Trophoblast cell (in vitro differentiated cells and primary cell): ENCODE measurements at regions not wholly inside any gene's neighbourhood (a gene's known extent, or its start where the extent isn't known, plus 50 kb on each side); places are given as distances from the start of the nearest gene placed in this dataset.

Experiments
- DNase-seq, 2 donors: peaks; one replicate each; pipeline ENCODE4 v3.0.0-alpha.2; 2016
- H2AFZ ChIP-seq: 2 replicates; pipeline ENCODE4 v1.6.1; 2013; ENCODE audit warnings: low read length, moderate library complexity, mild to moderate bottlenecking; ENCODE audit not compliant: insufficient read depth, poor library complexity
- H2AK5ac ChIP-seq: 2 replicates; pipeline ENCODE4 v1.6.1; 2013; ENCODE audit warnings: mild to moderate bottlenecking, low read length
- H2BK120ac ChIP-seq: 2 replicates; pipeline ENCODE4 v1.6.1; 2013; ENCODE audit warnings: low read length, mild to moderate bottlenecking, moderate library complexity; ENCODE audit not compliant: insufficient read depth, poor library complexity
- H2BK12ac ChIP-seq: 2 replicates; pipeline ENCODE4 v1.6.1; 2013; ENCODE audit warnings: mild to moderate bottlenecking, low read length, moderate library complexity
- H2BK5ac ChIP-seq: 2 replicates; pipeline ENCODE4 v1.6.1; 2013; ENCODE audit warnings: low read length, low read depth, moderate library complexity, mild to moderate bottlenecking; ENCODE audit not compliant: poor library complexity
- H3K14ac ChIP-seq: 2 replicates; pipeline ENCODE4 v1.6.1; 2013; ENCODE audit warnings: mild to moderate bottlenecking, low read length
- H3K18ac ChIP-seq: 2 replicates; pipeline ENCODE4 v1.6.1; 2013; ENCODE audit warnings: mild to moderate bottlenecking, low read length
- H3K23ac ChIP-seq: 2 replicates; pipeline ENCODE4 v1.6.1; 2013; ENCODE audit warnings: low read length
- H3K27ac ChIP-seq: 2 replicates; pipeline ENCODE4 v1.5.1; 2013; ENCODE audit warnings: low read depth, mild to moderate bottlenecking, inconsistent platforms, low read length, moderate library complexity
- H3K27me3 ChIP-seq: 2 replicates; pipeline ENCODE4 v1.6.1; 2013; ENCODE audit warnings: inconsistent platforms, mild to moderate bottlenecking, low read length, moderate library complexity; ENCODE audit not compliant: insufficient read depth
- H3K36me3 ChIP-seq, 2 experiments: 1 replicate in 1 of 2; 2 replicates in 1 of 2; pipeline ENCODE4 v1.6.1; 2013; ENCODE audit warnings: low read length in 2 of 2, mild to moderate bottlenecking in 2 of 2, moderate library complexity in 1 of 2; ENCODE audit not compliant: insufficient read depth in 2 of 2, control insufficient read depth in 1 of 2
- H3K4ac ChIP-seq: 2 replicates; pipeline ENCODE4 v1.6.1; 2013; ENCODE audit warnings: low read depth, mild to moderate bottlenecking, low read length, moderate library complexity
- H3K4me1 ChIP-seq, 2 experiments: 1 replicate in 1 of 2; 2 replicates in 1 of 2; pipeline ENCODE4 v1.6.1; 2013; ENCODE audit warnings: low read length in 2 of 2, mild to moderate bottlenecking in 2 of 2, moderate library complexity in 1 of 2; ENCODE audit not compliant: insufficient read depth in 2 of 2, control insufficient read depth in 1 of 2
- H3K4me2 ChIP-seq: 2 replicates; pipeline ENCODE4 v1.6.1; 2013; ENCODE audit warnings: inconsistent platforms, mild to moderate bottlenecking, low read length, moderate library complexity
- H3K4me3 ChIP-seq: 2 replicates; pipeline ENCODE4 v1.5.1; 2013; ENCODE audit warnings: mild to moderate bottlenecking, low read depth, low read length, inconsistent platforms
- H3K79me1 ChIP-seq: one replicate; pipeline ENCODE4 v1.6.1; 2013; ENCODE audit warnings: low read length
- H3K79me2 ChIP-seq: 2 replicates; pipeline ENCODE4 v1.6.1; 2013; ENCODE audit warnings: low read length, mild to moderate bottlenecking; ENCODE audit not compliant: control insufficient read depth, insufficient read depth, poor library complexity
- H3K9ac ChIP-seq: 2 replicates; pipeline ENCODE4 v1.6.1; 2013; ENCODE audit warnings: mild to moderate bottlenecking, low read length
- H3K9me3 ChIP-seq: 2 replicates; pipeline ENCODE4 v1.6.1; 2013; ENCODE audit warnings: low read depth, mild to moderate bottlenecking, control low read depth, inconsistent platforms, low read length; ENCODE audit not compliant: insufficient read depth
- H4K12ac ChIP-seq: 2 replicates; pipeline ENCODE4 v1.6.1; 2013; ENCODE audit warnings: low read depth, mild to moderate bottlenecking, low read length, moderate library complexity
- H4K8ac ChIP-seq: 2 replicates; pipeline ENCODE4 v1.6.1; 2013; ENCODE audit warnings: low read depth, mild to moderate bottlenecking, low read length, moderate library complexity
- H4K91ac ChIP-seq: one replicate; pipeline ENCODE4 v1.6.1; 2013; ENCODE audit warnings: low read depth, mild to moderate bottlenecking, low read length, moderate library complexity
- WGBS: extraction: QIAGEN DNeasy Blood & Tissue Kit; methylation state at CpG from one replicate; pipeline ENCODE4 v1.1.7; 2013; ENCODE audit warnings: missing lambda C conversion rate; ENCODE audit not compliant: insufficient read length, insufficient coverage; ENCODE audit errors: extremely low coverage; 5-methylcytosine and 5-hydroxymethylcytosine counted together

DNA sequence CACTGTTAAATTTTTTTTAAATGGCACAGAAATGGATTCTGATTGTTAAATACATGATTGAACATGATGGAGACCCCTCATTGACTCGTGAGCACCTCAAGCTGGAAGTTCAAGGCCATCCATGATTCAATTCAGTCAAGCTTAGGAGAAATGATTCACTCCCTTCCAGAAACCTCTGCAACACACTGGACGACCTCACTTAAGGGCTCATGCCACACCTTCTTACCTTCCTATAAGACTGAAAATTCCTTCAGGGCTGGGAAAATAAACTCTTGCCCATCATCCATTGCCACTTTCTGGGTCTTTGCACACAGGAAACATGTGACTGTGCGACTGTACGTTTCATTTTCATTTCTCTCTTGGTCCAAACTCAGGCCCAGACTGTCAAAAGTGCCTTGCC is 196.4 kb downstream of the TBXT start:
- Histone ChIP-seq H3K36me3 (no peaks in the 10 kb centered on the region), H3K27ac (no peak overlapping the region), H2BK5ac (no peak overlapping the region), H3K4me1 (no peaks in the 10 kb centered on the region), H3K79me1 (no peaks in the 10 kb centered on the region), H4K91ac (no peak overlapping the region), H3K23ac (no peak overlapping the region), H3K9me3 (no peaks in the 10 kb centered on the region), H3K27me3 (no peaks in the 10 kb centered on the region), H4K8ac (no peak overlapping the region), H3K4ac (no peak overlapping the region), H3K4me2 (no peak overlapping the region), H3K4me3 (no peak overlapping the region), H2BK12ac (no peak overlapping the region), H4K12ac (no peak overlapping the region), H2AK5ac (no peak overlapping the region), H3K18ac (no peak overlapping the region), H2AFZ (no peak overlapping the region), H2BK120ac (no peak overlapping the region), H3K14ac (no peak overlapping the region), H3K9ac (no peak overlapping the region), H3K79me2 (no peaks in the 10 kb centered on the region)
- no CpG with 5 or more reads among the region's 4 CpGs for WGBS
- DNase-seq: no peak

DNA sequence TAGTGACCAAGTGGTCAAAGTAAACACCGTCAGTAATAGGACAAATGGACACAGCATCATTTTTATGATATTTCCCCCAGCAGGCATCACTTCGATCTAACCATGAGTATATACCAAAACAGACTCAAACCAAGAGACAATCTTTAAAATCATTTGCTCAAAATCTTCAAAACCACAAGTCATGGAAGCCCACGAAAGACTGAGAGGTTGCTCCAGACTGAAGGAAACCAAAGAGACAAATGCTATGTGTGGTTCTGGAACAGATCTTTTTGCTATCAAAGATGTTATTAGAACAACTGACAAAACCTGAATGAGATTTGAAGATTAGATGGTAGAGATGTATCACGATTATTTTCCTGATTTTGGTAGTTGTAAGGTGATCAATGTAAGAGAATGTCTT is 197.7 kb downstream of the TBXT start:
- no peak overlapping the region for H3K9ac ChIP-seq
- no peaks in the 10 kb centered on the region for H3K36me3 ChIP-seq
- H3K4me3 ChIP-seq: no peak overlapping the region
- H3K27me3 ChIP-seq: no peaks in the 10 kb centered on the region
- no peak overlapping the region for H4K12ac ChIP-seq
- no peak overlapping the region for H2AFZ ChIP-seq
- no peaks in the 10 kb centered on the region for H3K9me3 ChIP-seq
- H2BK120ac ChIP-seq: no peak overlapping the region
- H3K4me2 ChIP-seq: no peak overlapping the region
- no peak for DNase-seq
- H4K91ac ChIP-seq: no peak overlapping the region
- no peaks in the 10 kb centered on the region for H3K79me1 ChIP-seq
- no peak overlapping the region for H3K18ac ChIP-seq
- no peak overlapping the region for H3K4ac ChIP-seq
- H3K14ac ChIP-seq: no peak overlapping the region
- H3K23ac ChIP-seq: no peak overlapping the region
- no peaks in the 10 kb centered on the region for H3K4me1 ChIP-seq
- no peak overlapping the region for H2BK12ac ChIP-seq
- H2BK5ac ChIP-seq: no peak overlapping the region
- H2AK5ac ChIP-seq: no peak overlapping the region
- H4K8ac ChIP-seq: no peak overlapping the region
- no CpG with 5 or more reads among the region's 4 CpGs for WGBS
- H3K27ac ChIP-seq: no peak overlapping the region
- no peaks in the 10 kb centered on the region for H3K79me2 ChIP-seq

DNA sequence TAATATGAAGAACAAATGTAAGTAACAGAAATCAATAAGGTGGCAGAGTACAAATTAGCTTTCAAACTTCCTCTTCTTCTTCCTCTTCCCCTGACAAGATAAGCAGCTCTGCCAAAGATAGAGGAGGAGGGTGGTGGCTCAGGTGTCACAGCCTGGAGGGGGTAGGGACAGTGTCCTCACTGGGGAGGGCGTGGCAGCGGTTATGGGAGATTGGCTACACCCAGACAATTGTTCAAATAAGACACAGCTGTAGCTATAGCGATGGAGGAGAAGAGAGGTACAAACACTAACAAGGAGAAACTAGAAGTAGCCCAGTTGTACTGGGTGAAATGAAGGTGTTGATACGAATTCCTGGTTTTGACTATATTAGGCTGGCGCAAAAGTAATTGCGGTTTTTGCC is 198.5 kb downstream of the TBXT start:
- WGBS: no CpG with 5 or more reads among the region's 6 CpGs
- H3K23ac ChIP-seq: no peak overlapping the region

DNA sequence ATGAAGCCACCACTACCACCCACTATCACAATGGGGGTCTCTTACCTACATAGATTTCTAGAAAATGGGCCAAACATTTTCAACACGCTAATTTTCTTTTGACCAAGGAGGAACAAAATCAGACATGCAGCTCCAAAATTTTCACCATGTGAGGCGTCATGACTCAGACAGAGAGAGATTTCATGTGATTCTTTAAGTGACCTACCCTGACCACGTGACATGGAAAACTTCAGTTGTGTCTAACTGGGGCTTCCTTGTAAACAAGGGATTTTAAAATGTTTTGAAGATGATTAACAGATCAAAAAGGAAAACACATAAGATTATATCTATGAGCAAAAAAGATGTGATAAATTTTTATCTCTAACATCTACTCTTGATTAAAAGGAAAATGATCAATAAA is 199.2 kb downstream of the TBXT start:
- H3K27me3 ChIP-seq: no peaks in the 10 kb centered on the region
- H3K4me2 ChIP-seq: no peak overlapping the region
- H3K4ac ChIP-seq: no peak overlapping the region
- no peak overlapping the region for H2BK5ac ChIP-seq
- H3K9ac ChIP-seq: no peak overlapping the region
- no peaks in the 10 kb centered on the region for H3K9me3 ChIP-seq
- no peak overlapping the region for H2AK5ac ChIP-seq
- H3K18ac ChIP-seq: no peak overlapping the region
- H3K23ac ChIP-seq: no peak overlapping the region
- H3K4me1 ChIP-seq: no peaks in the 10 kb centered on the region
- no peak overlapping the region for H2AFZ ChIP-seq
- no peak overlapping the region for H2BK12ac ChIP-seq
- H3K79me1 ChIP-seq: no peaks in the 10 kb centered on the region
- no peak overlapping the region for H4K8ac ChIP-seq
- no peak for DNase-seq
- no peaks in the 10 kb centered on the region for H3K36me3 ChIP-seq
- no CpG with 5 or more reads among the region's 3 CpGs for WGBS
- H3K27ac ChIP-seq: no peak overlapping the region
- H4K91ac ChIP-seq: no peak overlapping the region
- no peak overlapping the region for H3K4me3 ChIP-seq
- H4K12ac ChIP-seq: no peak overlapping the region
- no peak overlapping the region for H2BK120ac ChIP-seq
- no peak overlapping the region for H3K14ac ChIP-seq
- H3K79me2 ChIP-seq: peaks cover 1% of the 10 kb centered on the region

More for the DNA sequence above, 198.5 kb downstream of the TBXT start:
- Histone ChIP-seq H2BK120ac (no peak overlapping the region), H3K4me2 (no peak overlapping the region), H3K79me2 (no peaks in the 10 kb centered on the region), H3K18ac (no peak overlapping the region), H3K79me1 (no peaks in the 10 kb centered on the region), H3K14ac (no peak overlapping the region), H3K4me1 (no peaks in the 10 kb centered on the region), H3K27me3 (no peaks in the 10 kb centered on the region), H4K12ac (no peak overlapping the region), H3K27ac (no peak overlapping the region), H2BK12ac (no peak overlapping the region), H4K91ac (no peak overlapping the region), H2AFZ (no peak overlapping the region), H3K36me3 (no peaks in the 10 kb centered on the region), H4K8ac (no peak overlapping the region), H3K9ac (no peak overlapping the region), H3K4me3 (no peak overlapping the region), H2AK5ac (no peak overlapping the region), H3K4ac (no peak overlapping the region), H3K9me3 (no peaks in the 10 kb centered on the region), H2BK5ac (no peak overlapping the region)
- no peak for DNase-seq
